ENCODE measurements at regions not wholly inside any gene's neighbourhood (a gene's known extent, or its start where the extent isn't known, plus 50 kb on each side); places are given as distances from the start of the nearest gene placed in this dataset.

- intact Hi-C loops (cut with DNase I), result no loop called here
- no peak for TF ChIP-seq POLR2A (IDR thresholded peaks at IDR 0.05)
- no peak for TF ChIP-seq CTCF (IDR thresholded peaks at IDR 0.05)
- WGBS, 4 donors, result 1 to 45% (median 37%) methylated on average over 1 of the region's 1 CpG
These were observed 108.9 kb downstream of the SLITRK6 start for GRCh38 chr13:85690368-85690767.

GRCh38 chr13:85685436-85685835, 113.8 kb downstream of the SLITRK6 start:
- no peak for DNase-seq
- H3K4me3 ChIP-seq, result no peak overlapping the region
- 64 to 77% (median 66%) methylated on average over 1 of the region's 1 CpG for WGBS, 4 donors
- intact Hi-C loops (cut with DNase I), result no loop called here
- no peaks in the 10 kb centered on the region for H3K36me3 ChIP-seq
- no peaks in the 10 kb centered on the region for H3K4me1 ChIP-seq
- ATAC-seq, result no peak
- H3K27ac ChIP-seq, result no peak overlapping the region
- peaks cover 0 to 4% (median 0%) of the 10 kb centered on the region in 12 donors for H3K9me3 ChIP-seq
- no peaks in the 10 kb centered on the region for H3K27me3 ChIP-seq
- TF ChIP-seq CTCF (IDR thresholded peaks at IDR 0.05) (no peak), POLR2A (IDR thresholded peaks at IDR 0.05) (no peak)

More at GRCh38 chr13:85690368-85690767, 108.9 kb downstream of the SLITRK6 start:
- no peak overlapping the region for H3K27ac ChIP-seq
- no peak overlapping the region for H3K4me3 ChIP-seq
- no peak for ATAC-seq
- H3K9me3 ChIP-seq, result no peaks in the 10 kb centered on the region
- no peak for DNase-seq
- H3K36me3 ChIP-seq, result no peaks in the 10 kb centered on the region
- no peaks in the 10 kb centered on the region for H3K27me3 ChIP-seq
- H3K4me1 ChIP-seq, result no peaks in the 10 kb centered on the region

GRCh38 chr13:85675151-85675907, 123.9 kb downstream of the SLITRK6 start:
- TF ChIP-seq POLR2A (IDR thresholded peaks at IDR 0.05), result no peak
- no peak for TF ChIP-seq CTCF (IDR thresholded peaks at IDR 0.05)
- H3K27me3 ChIP-seq, result no peaks in the 10 kb centered on the region
- no peak overlapping the region for H3K4me3 ChIP-seq
- WGBS, 4 donors, result 76 to 85% (median 80%) methylated on average over 8 of the region's 8 CpGs
- ATAC-seq (no peak), DNase-seq (no peak)
- H3K9me3 ChIP-seq, result peaks cover 0 to 32% (median 4%) of the 10 kb centered on the region in 12 donors
- intact Hi-C loops (cut with DNase I), result no loop called here
- no peaks in the 10 kb centered on the region for H3K36me3 ChIP-seq
- no peaks in the 10 kb centered on the region for H3K4me1 ChIP-seq
- H3K27ac ChIP-seq, result no peak overlapping the region

- ATAC-seq (no peak), DNase-seq (no peak)
- no peaks in the 10 kb centered on the region for H3K4me1 ChIP-seq
- no peak overlapping the region for H3K27ac ChIP-seq
- H3K9me3 ChIP-seq, result peaks cover 0 to 22% (median 4%) of the 10 kb centered on the region in 12 donors
- no peaks in the 10 kb centered on the region for H3K36me3 ChIP-seq
- H3K27me3 ChIP-seq, result no peaks in the 10 kb centered on the region
- WGBS, 4 donors, result 57 to 66% (median 64%) methylated on average over 3 of the region's 3 CpGs
- intact Hi-C loops (cut with DNase I), result no loop called here
- H3K4me3 ChIP-seq, result no peak overlapping the region
- TF ChIP-seq POLR2A (IDR thresholded peaks at IDR 0.05) (no peak), CTCF (IDR thresholded peaks at IDR 0.05) (no peak)
These were observed 127.9 kb downstream of the SLITRK6 start for GRCh38 chr13:85671336-85671735.
